ENCODE measurements at regions not wholly inside any gene's neighbourhood (a gene's known extent, or its start where the extent isn't known, plus 50 kb on each side); places are given as distances from the start of the nearest gene placed in this dataset.

DNA sequence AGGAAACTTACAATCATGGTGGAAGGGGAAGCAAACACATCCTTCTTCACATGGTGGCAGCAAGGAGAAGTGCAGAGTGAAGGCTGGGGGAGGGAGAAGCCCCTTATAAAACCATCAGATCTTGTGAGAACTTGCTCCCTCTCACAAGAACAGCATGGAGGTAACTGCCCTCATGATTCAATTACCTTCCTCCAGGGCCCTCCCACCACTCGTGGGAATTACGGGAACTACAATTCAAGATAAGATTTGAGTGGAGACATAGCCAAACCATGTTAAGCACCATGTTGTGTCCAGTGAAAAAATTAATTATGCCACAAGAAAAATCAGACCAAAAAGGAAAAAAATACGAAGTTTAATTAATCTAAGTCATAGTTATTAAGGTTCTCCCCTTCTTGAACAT lies 109.5 kb downstream of the CLDN17 start (continued):
- TF ChIP-seq, protein P1, sequence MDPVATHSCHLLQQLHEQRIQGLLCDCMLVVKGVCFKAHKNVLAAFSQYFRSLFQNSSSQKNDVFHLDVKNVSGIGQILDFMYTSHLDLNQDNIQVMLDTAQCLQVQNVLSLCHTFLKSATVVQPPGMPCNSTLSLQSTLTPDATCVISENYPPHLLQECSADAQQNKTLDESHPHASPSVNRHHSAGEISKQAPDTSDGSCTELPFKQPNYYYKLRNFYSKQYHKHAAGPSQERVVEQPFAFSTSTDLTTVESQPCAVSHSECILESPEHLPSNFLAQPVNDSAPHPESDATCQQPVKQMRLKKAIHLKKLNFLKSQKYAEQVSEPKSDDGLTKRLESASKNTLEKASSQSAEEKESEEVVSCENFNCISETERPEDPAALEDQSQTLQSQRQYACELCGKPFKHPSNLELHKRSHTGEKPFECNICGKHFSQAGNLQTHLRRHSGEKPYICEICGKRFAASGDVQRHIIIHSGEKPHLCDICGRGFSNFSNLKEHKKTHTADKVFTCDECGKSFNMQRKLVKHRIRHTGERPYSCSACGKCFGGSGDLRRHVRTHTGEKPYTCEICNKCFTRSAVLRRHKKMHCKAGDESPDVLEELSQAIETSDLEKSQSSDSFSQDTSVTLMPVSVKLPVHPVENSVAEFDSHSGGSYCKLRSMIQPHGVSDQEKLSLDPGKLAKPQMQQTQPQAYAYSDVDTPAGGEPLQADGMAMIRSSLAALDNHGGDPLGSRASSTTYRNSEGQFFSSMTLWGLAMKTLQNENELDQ (CRISPR knock-in tag; IDR thresholded peaks at IDR 0.05; ENCODE audit: borderline replicate concordance) = no peak
- TF ChIP-seq MATR3 (CRISPR knock-in tag; IDR thresholded peaks at IDR 0.05) (no peak), HNRNPUL1 (IDR thresholded peaks at IDR 0.05; ENCODE audit: low read depth, low read length) (no peak), MLX (CRISPR knock-in tag; IDR thresholded peaks at IDR 0.05) (no peak), SIX1 (CRISPR knock-in tag; IDR thresholded peaks at IDR 0.05; ENCODE audit: borderline replicate concordance) (no peak), ZNF224 (CRISPR knock-in tag; IDR thresholded peaks at IDR 0.05) (no peak)
- TF ChIP-seq, protein P2, sequence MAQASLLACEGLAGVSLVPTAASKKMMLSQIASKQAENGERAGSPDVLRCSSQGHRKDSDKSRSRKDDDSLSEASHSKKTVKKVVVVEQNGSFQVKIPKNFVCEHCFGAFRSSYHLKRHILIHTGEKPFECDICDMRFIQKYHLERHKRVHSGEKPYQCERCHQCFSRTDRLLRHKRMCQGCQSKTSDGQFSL (CRISPR knock-in tag; IDR thresholded peaks at IDR 0.05) = no peak

GRCh38 chr21:30048570-30048969 lies 108.8 kb upstream of the GRIK1 start:
- Histone ChIP-seq H4K20me1 (ENCODE audit: insufficient read depth, low read length) (no peaks in the 10 kb centered on the region), H3K9ac (ENCODE audit: insufficient read depth, low read depth, low read length) (no peak overlapping the region), H3K27ac (ENCODE audit: extremely low read length, insufficient read depth, low read length) (no peak overlapping the region), H3K4me1 (ENCODE audit: insufficient read depth, low read length) (no peaks in the 10 kb centered on the region), H3K4me3 (replicated peaks in 1 of 3; ENCODE audit: insufficient read depth in 1 of 3, low read depth in 2 of 3, low read length in 3 of 3) (no peak overlapping the region), H3K27me3 (ENCODE audit: control insufficient read depth in 1 of 2, insufficient read depth in 2 of 2, low read length in 2 of 2) (no peaks in the 10 kb centered on the region), H3K36me3 (replicated peaks in 1 of 2; ENCODE audit: control insufficient read depth in 1 of 2, insufficient read depth in 2 of 2, low read length in 2 of 2) (no peaks in the 10 kb centered on the region), H3K9me3 (ENCODE audit: low read length) (peaks cover 67% of the 10 kb centered on the region), H2AFZ (ENCODE audit: low read length) (no peak overlapping the region), H3K4me2 (ENCODE audit: low read depth, low read length) (no peak overlapping the region), H3K79me2 (ENCODE audit: insufficient read depth, low read length) (no peaks in the 10 kb centered on the region)
- BruUV-seq (replicated peaks) = no TSS peak
- WGBS (ENCODE audit: low lambda C conversion rate) = 0% methylated on average over 1 of the region's 1 CpG
- FAIRE-seq (no peak), ATAC-seq (no peak), DNase-seq (ENCODE audit: low spot score) (no peak)
- TF ChIP-seq ZKSCAN5 (CRISPR knock-in tag; IDR thresholded peaks at IDR 0.05) (no peak), FOXK2 (IDR thresholded peaks at IDR 0.05) (no peak)
- TF ChIP-seq, protein P3, sequence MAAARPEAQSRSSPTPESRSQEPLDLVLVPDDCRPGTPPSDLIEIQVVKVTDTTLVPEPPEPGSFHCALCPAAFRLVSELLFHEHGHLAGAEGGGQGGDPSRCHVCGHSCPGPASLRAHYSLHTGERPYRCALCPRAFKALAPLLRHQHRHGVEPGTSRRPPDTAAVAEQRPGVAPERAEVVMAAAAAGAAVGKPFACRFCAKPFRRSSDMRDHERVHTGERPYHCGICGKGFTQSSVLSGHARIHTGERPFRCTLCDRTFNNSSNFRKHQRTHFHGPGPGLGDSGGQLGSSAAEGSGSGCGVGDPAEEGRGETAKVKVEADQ (CRISPR knock-in tag; IDR thresholded peaks at IDR 0.05; ENCODE audit: borderline replicate concordance) = no peak
- in situ Hi-C loops (cut with HindIII; ENCODE audit: extremely low pct_ligation_motif_present, low pct_unique_long_range_greater_than_20kb) (loop anchor here (25.0 kb wide), 1 partner anchor 1039 kb away; no protein-coding TSS in a partner anchor), intact Hi-C loops (cut with micrococcal nuclease; ENCODE audit: unreplicated experiment) (no loop called here)
- POLR2A ChIA-PET = no interaction called here
- CTCF ChIA-PET (ENCODE audit: low intra/inter-chr PET ratio, low total read pairs) = no interaction called here
